Stimulated activated CD4-positive, alpha-beta T cell treated with anti-CD3 and anti-CD28 coated beads, Interleukin-4, amount 100 ng/mL, for 48 hours (primary cell): ENCODE measurements at regions not wholly inside any gene's neighbourhood (a gene's known extent, or its start where the extent isn't known, plus 50 kb on each side); places are given as distances from the start of the nearest gene placed in this dataset.

Source experiments
- DNase-seq, 2 donors: peaks; one replicate each; pipeline ENCODE4 v3.0.0-alpha.2; 2020; ENCODE audit warnings: low read depth in 2 of 2

DNA sequence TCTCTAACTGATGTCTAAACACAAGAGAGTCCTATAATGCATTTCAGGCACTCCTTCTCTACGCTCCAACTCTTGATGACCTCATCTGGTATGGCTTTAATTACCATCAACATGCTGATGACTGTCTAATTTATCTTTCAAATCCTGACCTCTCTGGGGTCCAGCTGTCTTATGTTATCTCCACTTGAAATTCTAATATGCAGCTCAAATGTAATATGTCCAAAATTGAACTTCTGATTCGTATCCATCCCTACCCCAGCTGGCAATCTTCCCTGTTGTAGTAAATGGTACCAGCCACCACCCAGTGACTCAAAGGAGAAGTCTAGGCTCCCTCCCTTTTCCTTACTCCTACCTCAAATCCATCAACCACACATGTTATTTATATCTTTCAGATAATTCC lies 288.0 kb upstream of the SLC10A2 start:
- no peak for DNase-seq

DNA sequence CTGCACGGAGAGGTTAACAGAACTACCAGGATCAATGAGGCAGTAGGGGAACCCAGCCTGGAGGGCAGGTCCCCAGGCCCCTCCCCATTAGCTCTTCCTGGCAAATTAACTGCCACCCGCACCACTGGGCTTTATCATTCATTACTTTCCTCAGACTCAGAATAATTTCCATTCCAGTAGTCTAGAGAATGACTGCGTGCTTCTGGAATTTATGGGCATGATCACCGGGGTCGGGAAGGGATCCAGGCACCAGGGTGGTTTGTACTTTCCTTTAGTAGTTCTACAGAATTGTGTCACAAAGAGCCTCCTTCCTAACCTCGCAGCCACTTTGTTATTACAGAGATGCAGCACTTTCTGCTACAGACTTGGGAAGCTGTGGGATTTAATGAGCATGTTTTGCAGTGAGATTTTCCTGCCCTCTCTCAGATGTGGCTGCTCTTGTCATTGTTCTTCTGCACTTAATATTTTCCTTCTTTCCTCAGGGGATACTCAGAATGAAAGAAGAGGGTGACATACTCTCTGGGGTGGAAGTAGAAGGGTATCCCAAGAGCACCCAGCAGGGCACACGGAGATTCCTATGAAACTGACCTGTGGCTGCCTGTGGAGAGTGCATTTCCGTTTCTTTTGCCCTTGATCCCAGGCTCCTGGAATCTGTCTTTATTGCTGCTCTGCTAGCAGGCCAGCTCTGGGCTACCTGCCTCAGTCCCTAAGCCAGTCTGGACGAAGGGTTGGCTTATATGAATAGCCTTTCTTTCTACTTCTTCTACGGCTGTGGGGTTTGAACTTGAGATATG lies 285.0 kb upstream of the SLC10A2 start:
- no peak for DNase-seq

DNA sequence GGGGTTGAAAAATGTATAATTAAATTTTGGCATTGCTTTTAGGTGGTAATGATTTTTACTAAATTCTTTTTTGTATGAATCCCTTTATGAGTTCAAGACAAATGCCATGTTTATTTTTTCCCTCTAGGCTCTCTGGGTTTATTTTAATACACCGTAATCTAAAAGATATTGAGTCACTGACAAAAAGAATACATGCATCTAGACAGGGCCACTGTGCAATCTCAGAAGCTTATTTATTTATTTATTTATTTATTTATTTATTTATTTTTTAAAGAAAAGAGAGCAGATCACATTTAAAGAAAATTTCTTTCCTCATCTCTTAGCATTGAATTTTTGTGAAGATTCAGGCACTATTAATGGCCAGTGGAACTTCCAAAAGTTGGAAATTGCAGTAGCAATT lies 283.9 kb upstream of the SLC10A2 start:
- DNase-seq = no peak

DNA sequence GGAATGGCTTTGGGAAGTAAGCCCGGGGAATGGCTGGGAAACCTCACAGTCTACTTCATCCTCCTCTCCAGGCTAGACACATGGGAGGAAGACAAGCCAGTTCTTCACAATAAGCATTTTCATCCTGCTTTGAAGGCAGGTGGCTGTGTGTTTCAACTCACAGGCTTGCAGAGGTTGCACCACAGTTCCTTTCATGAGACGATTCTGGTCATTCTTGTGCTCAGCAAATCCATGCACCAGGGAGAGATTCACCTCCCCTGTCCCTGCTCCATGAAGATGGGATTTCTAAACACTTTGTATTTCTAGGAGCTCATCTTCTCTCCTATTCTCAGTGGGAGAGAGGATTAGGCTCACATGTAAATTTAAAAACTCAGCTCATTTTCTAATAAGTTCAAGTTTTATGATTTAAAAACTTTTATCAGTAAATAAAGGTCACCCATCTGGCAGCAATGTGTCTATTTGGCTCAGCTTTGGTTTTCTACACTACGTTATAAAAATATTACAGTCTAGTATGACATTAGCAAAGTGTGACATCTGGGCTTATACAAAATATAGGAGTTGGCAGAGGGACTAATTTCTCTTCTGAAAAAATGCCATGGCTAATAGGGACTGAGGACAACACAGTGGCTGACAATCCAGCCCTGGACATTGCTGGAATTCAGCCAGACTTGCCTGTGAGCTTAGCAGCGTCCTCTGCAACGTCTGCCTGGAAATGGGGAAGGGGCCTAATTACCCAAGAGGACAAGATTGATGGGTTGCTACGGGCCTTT lies 283.2 kb upstream of the SLC10A2 start:
- DNase-seq = no peak

DNA sequence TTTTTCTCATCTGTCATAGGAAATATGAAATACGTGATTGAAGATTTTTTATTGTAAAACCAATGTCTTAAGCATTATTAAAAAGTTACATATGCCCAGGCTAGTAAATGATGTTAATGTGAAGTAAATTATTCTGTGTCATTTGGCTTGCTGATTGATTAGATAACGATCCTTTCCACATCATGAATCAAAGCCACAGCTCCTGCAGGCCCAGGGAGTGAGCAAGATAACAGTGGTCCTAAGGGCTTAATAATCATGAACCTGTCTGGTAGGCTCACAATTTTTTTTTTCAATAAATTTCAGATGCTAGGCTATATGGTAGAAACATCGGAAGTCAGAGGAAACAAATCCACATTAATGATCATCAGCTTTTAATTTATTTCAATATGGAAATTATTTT lies 269.0 kb upstream of the SLC10A2 start:
- no peak for DNase-seq

DNA sequence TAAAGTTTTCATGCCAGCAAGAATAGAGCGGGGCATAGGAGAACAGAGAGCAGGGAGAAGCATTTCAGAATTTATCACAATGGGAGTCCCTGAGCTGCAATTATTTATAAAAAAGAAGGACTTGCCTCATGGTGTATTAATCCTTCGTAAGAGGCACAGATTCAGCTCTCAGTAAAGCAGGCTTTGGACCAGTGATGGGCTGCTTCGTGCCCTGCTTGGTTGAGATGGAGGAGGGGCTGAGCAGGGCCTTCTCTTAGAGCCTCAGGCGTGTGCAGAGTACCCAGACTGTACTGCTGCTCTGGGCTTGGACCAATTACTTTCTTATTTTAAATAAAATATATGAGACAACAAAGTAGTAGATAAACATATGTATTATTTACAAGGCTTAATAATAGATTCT lies 265.7 kb upstream of the SLC10A2 start:
- DNase-seq = no peak

DNA sequence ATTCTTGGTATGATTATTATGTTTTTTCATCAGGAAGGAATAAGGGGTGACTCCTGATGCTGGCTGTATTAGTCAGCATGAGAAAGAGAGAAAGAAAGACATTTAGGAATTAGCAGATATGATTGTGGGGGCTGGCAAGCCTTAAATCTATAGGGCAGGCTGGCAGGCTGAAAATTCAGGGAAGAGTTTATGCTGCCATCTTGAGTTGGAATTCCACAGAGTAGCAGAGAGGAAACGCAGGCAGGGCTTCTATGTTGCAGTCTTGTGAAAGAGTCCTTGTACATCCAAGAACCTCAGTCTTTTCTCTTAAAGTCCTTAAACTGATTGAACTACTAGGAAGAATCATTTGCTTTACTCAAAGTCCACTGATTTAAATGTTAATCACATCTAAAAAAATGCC lies 262.7 kb upstream of the SLC10A2 start:
- no peak for DNase-seq

- DNase-seq = no peak
These were observed 260.1 kb upstream of the SLC10A2 start for GRCh38 chr13:103326326-103326725.

DNA sequence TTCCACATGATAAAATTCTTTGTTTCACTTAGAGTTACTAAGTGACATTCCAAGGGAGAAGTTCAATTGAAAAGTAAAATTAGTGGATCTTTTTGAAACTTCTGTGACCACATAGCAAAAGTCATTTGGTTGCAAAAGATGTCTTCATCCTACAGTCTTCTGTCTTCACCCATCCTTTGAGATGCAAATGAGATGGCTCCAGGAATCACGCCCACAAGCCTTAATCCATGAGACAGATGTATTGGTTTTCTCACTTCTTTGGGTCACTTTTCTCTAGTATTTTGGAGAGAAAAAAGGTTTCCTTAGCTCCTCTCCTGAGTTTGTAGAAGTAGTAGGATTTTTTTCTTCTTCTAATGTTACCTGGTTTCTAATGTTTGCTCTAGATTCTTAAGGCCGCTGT lies 259.5 kb upstream of the SLC10A2 start:
- no peak for DNase-seq

DNA sequence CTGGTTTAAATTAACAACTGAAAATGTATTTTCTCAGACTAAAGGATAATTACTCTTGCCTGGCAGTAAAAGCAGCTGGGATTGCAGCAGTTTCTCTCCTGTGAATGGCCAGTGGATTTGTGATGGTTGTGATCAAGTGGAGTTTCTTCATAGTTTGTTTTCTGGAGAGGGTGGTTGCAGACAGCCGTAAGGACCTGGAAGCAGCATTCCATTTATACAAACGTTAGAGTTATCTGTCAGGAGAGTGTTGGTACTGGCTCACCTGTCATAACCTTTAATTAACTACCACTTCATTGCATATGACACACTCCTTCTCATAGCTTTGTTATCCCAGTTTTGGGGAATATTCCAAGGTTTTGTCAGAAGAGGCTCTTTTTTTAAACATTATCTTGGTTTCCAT lies 258.4 kb upstream of the SLC10A2 start:
- DNase-seq = no peak

DNA sequence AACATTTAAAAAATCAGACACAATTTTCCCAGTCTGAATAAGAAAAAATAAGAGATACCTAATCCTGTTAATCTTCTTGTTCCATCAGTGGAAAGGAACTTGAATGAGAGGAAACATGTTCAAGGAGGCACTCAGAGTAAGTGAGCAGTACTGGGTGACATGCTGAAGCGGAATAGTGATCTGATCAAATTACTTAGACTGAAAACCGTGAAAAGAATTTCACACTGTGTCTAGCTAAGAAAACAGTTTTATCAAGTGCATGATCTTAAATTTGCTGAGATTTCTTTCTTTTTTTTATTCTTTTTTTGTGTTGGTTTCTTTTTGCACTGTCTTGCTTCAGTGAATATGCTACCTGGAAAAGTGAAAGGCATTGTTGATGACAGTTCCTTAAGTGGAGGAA lies 249.5 kb upstream of the SLC10A2 start:
- DNase-seq = no peak

DNA sequence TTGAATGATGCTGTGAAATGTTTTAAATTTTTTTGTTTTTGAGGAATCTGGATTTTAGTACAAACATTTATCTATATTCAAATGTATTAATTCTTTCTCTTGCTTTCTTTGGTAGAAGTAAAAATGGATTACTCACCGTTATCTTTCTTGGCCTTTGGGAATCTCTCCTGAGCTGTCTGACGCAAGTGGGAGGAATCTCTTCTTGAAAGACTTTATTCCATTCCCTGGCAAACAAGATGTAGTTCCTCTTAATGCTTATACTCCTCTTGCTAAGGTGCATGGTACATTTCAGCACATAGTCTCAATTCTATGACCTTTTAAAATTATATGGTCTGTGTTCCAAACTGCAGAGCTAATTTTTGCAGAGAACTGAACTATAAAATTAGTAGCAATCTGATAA lies 246.2 kb upstream of the SLC10A2 start:
- no peak for DNase-seq

DNA sequence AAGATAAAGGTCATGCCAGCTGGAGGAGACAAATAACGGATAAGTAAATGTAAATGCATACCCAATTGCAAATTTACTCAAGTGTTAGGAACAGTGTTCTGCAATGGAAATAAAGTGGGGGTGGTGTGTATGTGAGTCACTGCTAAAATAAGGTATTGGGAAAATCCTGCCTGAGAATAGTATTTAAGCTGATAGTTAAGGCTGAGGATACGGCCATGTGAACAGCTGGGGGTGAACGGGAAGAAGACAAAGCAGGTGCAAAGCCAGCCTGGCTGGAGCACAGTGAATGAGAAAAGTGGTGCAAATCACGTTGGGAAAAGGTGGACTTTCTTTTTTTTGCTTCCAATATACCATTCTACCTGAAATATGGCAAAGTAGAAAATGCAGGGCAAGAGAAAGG lies 242.4 kb upstream of the SLC10A2 start:
- no peak for DNase-seq

DNA sequence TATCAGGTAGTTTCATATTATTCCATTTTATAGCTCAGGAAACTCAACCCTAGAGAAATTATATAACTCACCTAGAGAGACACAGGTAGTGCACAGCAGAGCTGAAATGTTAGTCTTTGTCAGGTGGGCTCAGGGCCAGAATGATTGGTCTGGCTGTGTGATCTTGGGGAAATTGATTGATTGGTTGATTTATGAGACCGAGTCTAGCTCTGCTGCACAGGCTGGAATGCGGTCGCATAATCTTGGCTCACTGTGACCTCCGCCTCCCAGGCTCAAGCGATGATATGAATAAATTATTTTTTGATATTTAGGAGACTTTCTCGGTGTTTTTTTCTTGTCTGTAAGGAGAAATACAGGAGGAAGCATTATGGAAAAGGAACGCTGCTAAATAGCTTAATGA lies 239.9 kb upstream of the SLC10A2 start:
- DNase-seq = no peak

GRCh38 chr13:103303078-103303651 lies 236.9 kb upstream of the SLC10A2 start:
- no peak for DNase-seq

- no peak for DNase-seq
These were observed 236.5 kb upstream of the SLC10A2 start for GRCh38 chr13:103302676-103303075.

DNA sequence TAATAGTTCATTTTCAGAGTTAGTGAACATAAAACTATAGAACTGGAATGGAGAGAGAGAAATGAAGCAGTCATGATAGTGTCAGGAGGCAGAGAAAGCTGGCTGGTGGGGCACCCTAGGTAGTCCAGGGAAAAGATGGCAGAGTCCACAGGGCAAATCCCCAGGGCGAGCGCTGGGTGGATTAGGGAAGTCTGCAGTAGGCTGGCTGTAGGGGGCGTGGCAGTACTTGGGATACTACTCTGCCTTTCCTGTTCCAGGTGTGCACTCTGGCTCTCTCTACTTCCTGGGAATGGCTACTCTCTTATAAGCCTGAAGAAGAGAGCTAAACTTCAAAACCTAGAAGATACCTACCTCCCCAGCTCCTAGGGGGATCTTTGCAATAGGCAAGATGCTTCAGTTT lies 232.9 kb upstream of the SLC10A2 start:
- no peak for DNase-seq

DNA sequence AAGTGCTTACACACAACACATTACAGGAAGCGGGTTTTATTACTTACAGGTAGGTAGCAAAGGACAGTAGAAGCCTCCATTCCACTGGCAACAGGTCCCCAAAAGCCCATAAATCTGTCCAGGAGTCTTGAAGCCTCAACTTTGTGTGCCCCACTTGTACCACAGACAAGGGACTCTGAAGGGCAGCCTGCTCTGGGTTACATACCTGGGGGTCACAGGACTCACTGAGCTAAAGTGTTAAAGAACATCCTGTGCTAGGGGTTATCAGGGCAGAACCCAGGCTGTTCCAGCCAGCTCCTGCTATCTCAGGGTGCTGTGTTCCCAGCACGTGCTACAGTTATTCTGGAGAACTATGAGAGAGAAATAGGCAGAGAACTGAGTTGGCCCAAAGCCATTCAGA lies 230.9 kb upstream of the SLC10A2 start:
- no peak for DNase-seq

DNA sequence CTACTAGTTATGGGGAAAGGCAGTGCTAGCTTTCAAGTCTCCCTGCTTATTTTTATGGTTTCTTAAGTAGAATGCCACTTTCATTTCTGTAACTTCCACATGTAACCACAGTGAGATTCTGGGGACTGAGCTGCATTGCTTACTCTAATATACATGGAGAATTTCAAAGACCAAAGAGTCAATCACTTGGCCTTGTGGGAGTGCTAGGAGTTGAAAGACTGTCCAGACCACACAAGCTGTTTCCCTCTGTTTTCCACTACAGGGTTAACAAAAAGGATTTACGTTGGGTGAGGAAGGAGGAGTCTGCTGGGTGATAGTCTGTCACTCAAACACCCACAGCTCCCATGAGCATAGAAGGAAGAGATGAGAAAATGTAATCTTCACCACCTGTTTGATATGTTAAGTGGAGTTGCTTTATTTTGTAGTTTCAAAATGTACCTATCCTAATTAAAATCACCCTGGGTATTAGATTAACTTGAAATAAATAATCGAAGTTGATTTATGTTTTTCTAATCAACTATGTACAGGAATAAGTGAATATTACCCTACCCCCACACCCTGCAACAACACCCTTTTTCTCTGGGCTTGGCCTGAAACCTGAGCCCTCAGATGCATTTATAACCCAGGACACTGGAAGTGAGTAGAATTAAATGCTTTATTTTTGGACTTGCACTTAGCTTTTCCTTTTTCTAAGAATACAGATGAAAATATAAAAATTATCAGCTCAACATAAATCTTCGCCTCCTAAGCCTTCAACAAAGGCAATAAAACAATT lies 225.8 kb upstream of the SLC10A2 start:
- no peak for DNase-seq

DNA sequence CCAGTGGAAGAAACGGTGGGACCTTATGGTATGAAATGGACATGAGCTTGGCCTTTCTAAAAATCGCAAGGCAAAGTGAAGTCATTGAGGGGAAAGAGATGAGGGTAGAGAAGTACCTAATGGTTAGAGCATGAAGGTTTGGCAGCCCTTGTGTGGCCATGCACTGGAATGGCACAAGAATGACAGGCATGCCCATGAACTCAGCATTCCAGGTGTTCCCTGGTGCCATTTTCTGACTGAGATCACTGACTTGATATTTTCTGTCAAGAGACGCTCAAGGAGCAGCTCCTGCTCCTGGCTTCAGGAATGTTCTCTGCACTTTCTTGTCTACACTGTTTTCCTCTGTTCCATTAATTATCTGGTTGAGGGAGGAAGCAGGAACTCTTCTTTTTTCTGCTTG lies 225.0 kb upstream of the SLC10A2 start:
- no peak for DNase-seq

DNA sequence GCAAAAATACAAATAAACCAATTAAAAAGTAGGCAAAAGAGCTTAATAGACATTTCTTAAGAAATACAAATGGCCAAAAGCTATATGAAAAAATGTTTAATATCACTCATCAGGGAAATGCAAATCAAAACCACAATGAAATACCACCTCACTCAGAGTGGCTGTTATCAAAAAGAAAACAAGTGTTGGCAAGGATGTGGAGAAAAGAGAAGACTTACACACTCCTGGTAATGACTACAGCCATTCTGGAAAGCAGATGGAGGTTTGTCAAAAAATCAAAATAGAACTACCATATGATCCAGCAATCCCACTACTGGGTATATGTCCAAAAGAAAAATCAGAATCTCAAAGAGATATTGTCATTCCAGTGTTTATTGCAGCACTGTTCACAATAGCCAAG lies 223.5 kb upstream of the SLC10A2 start:
- DNase-seq = no peak

- DNase-seq = no peak
These were observed 221.9 kb upstream of the SLC10A2 start for GRCh38 chr13:103288114-103288513.
